ENCODE measurements at regions not wholly inside any gene's neighbourhood (a gene's known extent, or its start where the extent isn't known, plus 50 kb on each side); places are given as distances from the start of the nearest gene placed in this dataset.

DNA sequence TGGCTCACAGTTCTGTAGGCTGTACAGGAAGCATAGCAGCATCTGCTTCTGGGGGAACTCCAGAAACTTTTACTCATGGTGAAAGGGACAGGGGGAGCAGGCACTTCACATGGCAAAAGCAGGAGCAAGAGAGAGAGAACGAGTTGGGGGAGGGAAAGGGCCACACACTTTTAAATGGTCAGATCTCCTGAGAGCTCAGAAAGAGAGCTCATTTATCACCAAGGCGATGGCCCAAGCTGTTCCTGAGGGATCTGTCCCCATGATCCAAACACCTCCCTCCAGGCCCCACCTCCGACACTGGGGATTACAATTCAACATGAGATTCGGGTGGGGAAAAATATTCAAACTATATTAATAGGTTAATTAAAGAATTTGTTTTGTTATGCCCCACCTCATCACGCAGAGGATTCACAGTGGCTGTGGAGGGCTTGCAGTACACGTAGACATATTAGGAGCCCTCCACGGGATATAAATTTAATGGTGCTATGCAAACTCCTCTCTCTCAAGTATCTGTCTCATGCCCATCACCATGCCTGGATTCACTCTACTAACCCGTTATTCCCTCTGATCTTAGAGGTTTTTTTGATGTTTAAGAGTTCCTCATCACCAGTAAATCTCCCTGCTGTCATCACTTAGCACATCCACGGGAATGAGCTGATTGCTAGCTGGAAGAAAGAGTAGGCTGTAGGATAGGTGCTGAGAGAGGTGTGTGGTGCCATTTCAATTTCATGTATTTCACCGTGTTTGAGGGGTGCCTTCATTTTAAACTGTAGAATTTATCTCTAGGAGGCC lies 84.5 kb upstream of the ARHGAP28 start:
- DNase-seq (ENCODE audit: insufficient read length, low spot score) (no peak), FAIRE-seq (no peak)

GRCh38 chr18:6646801-6647200 lies 82.7 kb upstream of the ARHGAP28 start:
- FAIRE-seq (no peak), DNase-seq (ENCODE audit: insufficient read length, low spot score) (no peak)

GRCh38 chr18:6648581-6648980 lies 80.9 kb upstream of the ARHGAP28 start:
- FAIRE-seq (no peak), DNase-seq (ENCODE audit: insufficient read length, low spot score) (no peak)

- DNase-seq (ENCODE audit: insufficient read length, low spot score), result no peak
- no peak for FAIRE-seq
These were observed 79.9 kb upstream of the ARHGAP28 start for GRCh38 chr18:6649421-6650126.

- FAIRE-seq, result no peak
- no peak for DNase-seq (ENCODE audit: insufficient read length, low spot score)
These were observed 79.4 kb upstream of the ARHGAP28 start for GRCh38 chr18:6650127-6650507.

DNA sequence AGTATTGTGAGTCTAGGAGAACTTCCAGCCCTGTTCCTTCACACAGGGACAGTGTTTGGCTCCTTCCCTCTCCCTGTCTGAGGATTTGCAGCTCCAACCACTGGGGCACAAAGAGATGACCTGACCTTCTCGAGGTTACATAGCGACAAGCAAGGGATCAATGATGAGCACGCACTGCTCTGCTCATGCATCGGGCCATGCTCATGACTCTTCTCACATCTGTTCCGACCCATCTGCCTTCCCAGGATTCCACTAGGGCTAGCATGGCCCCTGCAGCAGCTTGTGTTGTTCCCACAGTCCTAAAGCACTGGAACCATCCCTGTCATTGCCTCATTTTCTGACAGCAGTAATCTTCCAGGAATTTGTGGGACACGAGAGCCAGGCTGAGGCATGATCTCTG lies 78.8 kb upstream of the ARHGAP28 start:
- FAIRE-seq (no peak), DNase-seq (ENCODE audit: insufficient read length, low spot score) (no peak)

GRCh38 chr18:6652098-6652497 lies 77.4 kb upstream of the ARHGAP28 start:
- FAIRE-seq (no peak), DNase-seq (ENCODE audit: insufficient read length, low spot score) (no peak)

DNA sequence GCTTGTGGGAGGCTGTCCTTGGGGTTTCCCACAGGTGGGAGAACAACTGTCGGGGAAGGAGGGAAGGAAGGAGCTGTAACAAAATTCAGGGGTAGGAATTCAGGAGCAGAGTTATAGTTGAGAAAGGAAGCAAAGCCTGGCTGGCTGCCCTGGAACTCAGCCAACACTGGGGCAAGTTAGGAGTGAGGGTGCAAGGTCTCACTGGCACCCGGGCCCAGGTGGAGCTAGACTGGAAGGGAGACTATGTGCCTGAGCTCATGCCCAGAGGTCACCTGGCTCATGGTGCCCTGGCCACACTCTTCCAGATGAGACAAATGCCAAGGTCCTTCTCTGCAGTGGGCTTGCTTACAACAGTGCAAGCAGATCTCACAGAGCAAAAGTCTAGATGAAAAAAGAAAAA lies 75.6 kb upstream of the ARHGAP28 start:
- no peak for FAIRE-seq

DNA sequence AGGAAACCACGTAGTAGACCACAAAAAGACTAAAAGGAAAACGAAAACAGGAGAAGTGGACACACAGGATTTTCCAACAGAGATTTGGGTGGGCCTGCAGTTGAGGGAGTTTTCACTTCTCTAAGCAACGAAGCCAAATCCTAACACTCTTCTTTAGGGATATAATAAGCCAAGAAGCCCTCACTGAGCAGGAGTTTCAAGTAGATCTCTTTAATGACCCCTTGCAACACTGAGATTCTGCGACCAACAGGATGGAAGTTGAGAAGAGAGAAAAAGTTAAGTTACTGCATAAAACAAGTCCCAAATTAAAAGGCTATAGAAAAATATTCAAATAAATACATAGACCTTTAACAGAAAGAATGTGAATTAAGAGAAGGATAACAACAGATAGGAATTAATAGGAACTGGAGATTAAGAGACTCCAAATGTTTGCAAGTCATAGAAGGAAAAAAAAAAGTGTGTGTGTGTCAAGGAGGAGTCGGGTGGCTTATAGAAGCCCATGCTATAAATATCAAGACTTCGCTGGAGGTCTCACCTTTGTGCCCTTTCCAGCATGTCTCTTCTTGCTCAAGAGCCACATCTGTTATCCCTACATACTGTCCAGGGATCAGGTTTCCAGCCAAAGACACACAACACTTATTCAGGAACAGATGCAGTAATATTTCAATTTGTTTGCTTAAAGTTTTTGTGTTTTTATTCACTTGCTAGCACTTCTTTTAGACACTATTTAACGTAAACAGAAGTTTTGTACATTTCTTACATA lies 69.4 kb upstream of the ARHGAP28 start:
- no peak for FAIRE-seq
- no peak for DNase-seq (ENCODE audit: insufficient read length, low spot score)

More for the DNA sequence above, 75.6 kb upstream of the ARHGAP28 start:
- DNase-seq (ENCODE audit: insufficient read length, low spot score), result no peak

DNA sequence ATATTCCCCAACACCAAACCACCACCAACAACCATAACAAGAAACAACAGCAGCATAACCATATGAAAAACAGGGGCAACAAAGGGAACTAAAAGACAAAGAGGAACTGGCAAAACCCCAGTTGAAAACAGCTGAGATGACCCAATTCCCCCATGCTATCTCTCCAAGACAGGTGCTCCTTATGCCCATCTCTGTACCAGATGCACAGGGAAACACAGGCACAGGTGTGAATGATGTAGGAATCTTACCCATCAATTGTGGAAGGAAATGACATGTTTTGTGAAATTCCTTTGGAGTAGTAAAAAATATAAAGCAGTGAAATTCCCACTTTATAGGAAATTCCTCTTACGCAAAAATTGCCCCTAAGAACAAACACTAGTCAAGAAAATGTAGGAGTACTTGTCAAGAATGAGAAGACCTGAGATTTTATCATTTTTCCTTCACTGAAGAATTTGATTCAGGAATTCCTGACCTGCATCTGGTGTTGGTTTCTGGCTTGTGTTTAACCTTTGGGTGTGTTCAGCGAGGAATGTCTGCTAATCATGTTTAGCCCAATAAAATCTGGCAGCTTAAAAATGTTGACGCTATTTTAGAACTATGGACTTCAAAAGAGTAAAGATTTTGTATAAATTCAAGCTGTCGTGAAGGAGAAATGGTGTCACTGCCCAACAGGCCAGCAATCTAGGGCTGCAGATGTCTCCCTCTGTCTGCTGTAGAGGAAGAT lies 67.7 kb upstream of the ARHGAP28 start:
- FAIRE-seq (no peak), DNase-seq (ENCODE audit: insufficient read length, low spot score) (no peak)

GRCh38 chr18:6666012-6666685 lies 63.4 kb upstream of the ARHGAP28 start:
- FAIRE-seq, result no peak
- DNase-seq (ENCODE audit: insufficient read length, low spot score), result no peak

DNA sequence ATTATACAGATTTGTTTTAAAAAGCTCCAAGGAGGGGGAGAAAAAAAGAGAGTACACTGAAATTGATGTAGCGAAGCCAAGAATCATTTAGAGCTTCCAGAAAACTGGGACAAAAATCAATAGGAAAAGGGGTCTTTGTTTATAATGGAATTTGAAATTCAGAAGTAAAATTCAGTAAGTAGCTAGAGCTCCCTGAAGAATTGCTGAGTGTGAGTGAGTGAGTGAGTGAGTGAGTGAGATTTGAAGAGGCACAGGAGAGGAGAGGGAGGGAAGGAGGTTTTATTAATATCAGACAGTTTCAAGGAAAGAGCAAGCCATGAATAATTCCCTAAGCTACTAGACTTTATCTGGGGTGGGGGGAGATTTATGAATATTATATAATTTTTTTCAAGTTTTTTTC lies 60.7 kb upstream of the ARHGAP28 start:
- DNase-seq (ENCODE audit: insufficient read length, low spot score) (no peak), FAIRE-seq (no peak)

DNA sequence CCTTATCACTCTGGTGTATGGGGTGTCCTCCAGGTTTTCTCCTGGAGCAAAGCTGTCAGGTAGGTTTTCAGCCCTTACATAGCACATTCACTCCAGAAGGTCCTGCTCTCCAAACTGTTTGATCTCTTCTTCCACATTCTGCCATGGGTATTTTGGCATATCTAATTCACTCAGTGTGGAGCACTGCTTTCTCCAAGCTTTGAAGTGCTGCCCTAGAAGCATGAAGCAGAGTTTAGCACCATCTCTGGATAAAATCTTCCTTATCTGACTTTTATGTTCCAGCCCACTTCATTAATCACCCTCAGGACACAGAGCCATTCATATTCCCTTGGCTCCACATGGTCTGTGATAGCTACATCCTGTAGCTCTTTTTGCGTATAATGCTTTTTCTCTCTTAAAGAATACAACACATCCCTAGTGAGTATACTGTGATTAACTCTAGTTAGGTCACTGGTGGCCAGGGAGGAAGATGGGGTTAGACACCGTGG lies 56.7 kb upstream of the ARHGAP28 start:
- no peak for FAIRE-seq
- DNase-seq (ENCODE audit: insufficient read length, low spot score), result no peak

- FAIRE-seq (no peak), DNase-seq (ENCODE audit: insufficient read length, low spot score) (no peak)
These were observed 52.4 kb upstream of the ARHGAP28 start for GRCh38 chr18:6677086-6677485.

DNA sequence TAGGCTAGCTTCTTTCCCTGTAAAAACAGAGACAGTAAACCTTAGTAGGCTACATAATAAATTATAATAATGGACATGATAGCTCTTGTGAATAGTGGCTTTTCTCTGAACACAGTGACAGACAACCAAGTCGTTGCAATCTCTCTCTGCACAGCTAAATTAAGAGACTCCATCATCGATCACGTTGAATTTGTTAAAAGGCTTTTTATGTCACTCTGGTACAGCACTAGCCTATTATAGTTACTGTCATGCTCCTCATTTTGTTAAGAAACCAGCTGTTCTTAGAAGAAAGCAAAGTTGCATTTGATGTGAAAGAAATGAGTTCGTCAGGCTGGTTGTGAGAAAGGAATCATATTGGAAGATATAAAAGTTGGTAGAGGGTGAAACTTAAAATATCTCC lies 50.3 kb upstream of the ARHGAP28 start:
- DNase-seq (ENCODE audit: insufficient read length, low spot score) (no peak), FAIRE-seq (no peak)

All from GM19239 (cell line).